ENCODE measurements at regions not wholly inside any gene's neighbourhood (a gene's known extent, or its start where the extent isn't known, plus 50 kb on each side); places are given as distances from the start of the nearest gene placed in this dataset.
"Not testable (repeated sequence)": the region's sequence is repeated elsewhere in the genome, so short reads cannot be mapped to it uniquely, and the experiment has no call there.

DNA sequence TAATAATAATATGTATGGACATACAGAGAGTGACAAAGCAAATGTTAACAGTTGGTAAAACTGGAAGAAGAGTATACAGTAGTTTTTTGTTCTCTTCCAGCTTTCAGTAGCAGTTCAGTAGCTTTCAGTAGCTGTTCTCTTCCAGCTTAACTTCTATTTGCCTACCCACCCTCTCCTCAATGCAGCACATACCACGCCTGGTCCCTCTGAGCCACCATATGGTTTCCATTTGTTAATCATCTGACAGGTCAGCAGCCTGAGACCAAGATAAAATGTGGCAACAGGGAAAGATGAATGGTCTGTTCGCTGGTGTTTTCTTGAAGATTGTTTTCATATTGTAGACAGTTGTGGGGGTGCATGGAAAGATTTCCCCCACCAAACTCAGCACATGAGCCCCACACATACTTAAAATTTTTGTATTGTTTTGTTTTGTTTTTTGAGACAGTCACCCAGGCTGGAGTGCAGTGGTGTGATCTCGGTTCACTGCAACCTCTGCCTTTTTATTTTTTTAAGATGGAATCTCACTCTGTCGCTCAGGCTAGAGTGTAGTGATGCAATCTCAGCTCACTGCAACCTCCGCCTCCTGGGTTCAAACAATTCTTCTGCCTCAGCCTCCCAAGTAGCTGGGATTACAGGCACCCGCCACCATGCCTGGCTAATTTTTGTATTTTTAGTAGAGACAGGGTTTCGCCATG is 56.8 kb downstream of the ATP6V0E2 start:
- not testable (repeated sequence) for DNase-seq (ENCODE audit: low read depth)

DNA sequence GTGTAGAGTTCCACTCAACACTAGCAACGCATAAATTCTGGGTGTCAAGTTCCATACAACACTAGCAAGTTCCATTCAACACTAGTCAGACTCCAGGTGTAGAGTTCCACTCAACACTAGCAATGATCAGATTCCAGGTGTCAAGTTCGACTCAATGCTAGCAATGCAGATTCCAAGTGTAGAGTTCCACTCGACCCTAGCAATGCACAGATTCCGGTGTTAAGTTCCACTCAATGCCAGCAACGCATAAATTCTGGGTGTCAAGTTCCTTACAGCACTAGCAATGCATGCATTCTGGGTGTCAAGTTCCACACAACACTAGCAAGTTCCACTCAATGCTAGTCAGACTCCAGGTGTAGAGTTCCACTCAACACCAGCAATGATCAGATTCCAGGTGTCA is 60.0 kb downstream of the ATP6V0E2 start:
- not testable (repeated sequence) for DNase-seq (ENCODE audit: low read depth)

DNA sequence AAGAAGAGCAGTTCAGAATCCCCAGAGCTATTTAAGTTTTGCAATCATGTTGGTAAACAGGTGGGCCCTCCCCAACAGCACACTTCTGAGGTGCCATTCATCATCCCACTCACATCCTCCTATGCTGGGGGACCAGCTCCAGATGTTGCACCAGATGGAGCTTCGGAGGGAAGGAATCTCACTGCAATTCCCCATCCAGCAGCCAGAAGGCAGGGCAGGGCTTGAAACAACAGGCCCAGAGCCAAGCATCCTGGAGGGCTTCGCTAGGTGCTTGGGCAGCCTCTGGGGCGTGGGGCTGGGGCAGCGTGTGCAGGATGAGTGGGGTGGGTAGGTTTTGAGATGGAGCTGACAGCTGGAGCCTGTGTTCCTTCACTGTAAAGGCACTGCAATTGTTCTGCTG is 73.6 kb downstream of the ATP6V0E2 start:
- not testable (repeated sequence) for DNase-seq (ENCODE audit: low read depth)

DNA sequence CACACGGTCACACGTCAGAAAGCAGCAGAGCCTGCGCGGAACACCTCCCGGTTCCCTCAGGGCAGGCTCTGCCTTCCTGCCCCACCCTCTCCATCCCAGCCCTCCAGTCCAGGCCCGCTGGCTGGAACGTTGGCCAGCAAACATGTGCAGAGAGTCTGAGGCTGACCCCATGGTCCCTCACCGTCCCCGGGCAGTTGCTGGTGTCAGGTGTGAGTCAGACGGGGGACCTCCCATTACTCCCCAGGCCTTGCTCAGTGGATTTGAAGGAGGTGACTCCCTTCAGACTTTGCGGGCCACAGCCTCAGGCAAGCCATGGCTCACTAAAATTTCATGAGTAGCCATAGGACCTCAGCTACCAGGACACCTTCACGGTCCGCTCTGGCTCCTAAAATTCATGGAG is 74.7 kb downstream of the ATP6V0E2 start:
- not testable (repeated sequence) for DNase-seq (ENCODE audit: low read depth)

DNA sequence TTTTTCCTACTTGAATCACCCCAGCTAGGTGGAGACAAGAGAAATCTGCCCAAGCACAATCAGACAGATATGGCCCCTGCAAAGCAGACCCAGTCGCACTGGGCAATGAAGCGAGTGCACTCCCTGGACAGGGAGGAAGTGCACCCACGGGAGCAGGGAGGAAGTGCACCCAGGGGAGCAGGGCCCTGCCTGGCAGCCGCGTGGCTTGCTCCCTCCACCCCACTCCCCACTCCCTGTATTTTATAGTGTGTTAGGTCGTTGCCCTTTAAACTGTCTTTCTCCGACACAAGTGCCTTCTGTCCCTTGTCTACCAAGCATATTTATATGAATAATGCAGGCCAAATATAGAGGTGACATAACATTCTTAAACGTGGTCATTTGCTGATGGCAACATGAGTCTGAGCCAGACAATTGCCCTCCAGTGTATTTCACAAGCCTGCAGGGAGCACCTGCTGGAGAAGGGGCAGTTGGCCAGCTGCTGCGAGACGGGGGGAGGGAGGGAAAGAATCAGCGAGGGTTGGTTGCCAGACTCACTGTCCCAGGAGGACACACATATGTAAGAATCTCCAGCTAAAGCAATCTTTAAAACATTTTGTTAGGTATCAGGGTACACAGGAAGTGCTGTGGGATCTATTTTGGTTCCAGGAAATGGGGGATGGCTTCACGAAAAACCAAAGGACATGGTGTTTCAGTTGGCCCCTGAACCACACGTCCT is 76.3 kb downstream of the ATP6V0E2 start:
- not testable (repeated sequence) for DNase-seq (ENCODE audit: low read depth)

DNA sequence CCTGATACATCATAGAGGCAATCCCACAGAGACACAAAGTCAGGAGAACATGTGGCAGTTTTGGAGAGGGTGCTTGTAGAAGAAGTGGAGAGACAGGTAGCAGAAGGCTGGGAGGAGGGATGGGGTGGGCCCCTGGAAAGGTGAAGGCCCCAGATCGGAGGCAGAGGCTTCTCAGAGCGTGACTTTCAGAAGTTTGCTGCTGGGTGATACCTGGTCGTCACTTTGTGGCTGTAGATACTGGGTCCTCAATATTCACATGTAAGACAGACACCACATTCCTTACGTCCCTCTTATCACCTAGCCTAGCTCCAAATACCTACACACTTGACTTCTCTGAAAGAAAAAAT is 76.8 kb downstream of the ATP6V0E2 start:
- not testable (repeated sequence) for DNase-seq (ENCODE audit: low read depth)

DNA sequence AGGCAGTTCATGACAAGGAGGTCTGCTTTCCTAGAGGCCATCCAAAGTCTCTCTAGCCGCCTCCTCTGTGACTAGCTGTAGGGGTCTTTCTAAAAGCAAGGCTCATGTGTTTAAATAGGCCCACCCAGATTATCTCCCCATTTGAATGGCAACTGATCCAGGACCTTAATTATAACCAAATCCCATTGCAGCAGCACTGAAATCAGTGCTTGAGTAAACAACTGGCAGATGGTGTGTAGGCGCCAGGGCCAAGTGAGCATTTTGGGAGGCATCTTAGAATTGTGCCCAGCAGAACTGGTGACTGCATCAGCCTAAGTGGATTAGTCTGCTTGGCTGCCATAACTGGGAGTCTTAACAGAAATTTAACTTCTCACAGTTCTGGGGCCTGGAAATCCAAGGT is 77.8 kb downstream of the ATP6V0E2 start:
- not testable (repeated sequence) for DNase-seq (ENCODE audit: low read depth)

DNA sequence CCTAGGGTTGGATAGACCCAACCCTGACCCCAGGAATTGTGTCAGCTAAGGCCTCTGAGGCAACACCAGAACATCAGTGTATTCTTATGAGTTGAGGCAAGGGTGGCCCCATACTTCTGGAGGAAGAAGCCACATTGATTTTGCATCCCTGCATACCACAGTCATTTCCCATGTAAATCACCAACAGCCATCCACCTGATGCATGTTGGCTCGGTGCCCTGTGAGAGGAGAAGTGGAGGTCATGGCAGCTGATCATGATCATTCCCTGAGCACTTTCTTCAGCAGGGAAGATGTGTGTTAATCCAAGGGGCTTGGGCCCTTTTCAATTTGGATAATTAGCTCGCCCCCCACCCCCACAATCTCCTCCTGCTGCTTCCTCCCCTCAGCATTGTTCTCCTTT is 85.1 kb downstream of the ATP6V0E2 start:
- DNase-seq (ENCODE audit: low read depth): not testable (repeated sequence)

DNA sequence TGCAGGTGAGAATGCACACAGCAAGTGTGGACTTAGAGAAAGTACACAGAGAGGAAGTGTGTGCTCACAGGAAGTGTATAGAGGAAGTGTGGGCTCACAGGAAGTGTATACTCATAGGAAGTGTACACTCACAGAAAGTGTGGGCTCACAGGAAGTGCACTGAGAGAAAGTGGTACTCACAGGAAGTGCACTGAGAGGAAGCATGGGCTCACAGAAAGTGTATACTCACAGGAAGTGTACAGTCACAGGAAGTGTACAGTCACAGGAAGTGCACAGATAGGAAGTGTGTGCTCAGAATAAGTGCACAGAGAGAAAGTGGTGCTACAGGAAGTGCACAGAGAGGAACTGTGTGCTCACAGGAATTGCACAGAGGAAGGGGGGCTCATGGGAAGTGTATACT is 87.1 kb downstream of the ATP6V0E2 start:
- DNase-seq (ENCODE audit: low read depth): not testable (repeated sequence)

DNA sequence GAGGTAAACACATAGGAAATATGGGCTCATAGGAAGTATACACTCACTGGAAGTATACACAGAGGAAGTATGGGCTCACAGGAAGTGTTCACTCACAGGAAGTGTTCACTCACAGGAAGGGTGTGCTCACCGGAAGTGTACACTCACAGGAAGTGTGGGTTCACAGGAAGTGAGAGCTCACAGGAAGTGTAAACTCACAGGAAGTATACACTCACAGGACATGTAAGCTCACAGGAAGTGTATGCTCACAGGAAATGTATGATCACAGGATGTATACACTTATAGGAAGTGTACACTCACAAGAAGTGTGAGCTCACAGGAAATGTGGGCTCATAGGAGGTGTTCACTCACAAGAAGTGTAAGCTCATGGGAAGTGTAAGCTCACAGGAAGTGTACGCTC is 88.1 kb downstream of the ATP6V0E2 start:
- not testable (repeated sequence) for DNase-seq (ENCODE audit: low read depth)

DNA sequence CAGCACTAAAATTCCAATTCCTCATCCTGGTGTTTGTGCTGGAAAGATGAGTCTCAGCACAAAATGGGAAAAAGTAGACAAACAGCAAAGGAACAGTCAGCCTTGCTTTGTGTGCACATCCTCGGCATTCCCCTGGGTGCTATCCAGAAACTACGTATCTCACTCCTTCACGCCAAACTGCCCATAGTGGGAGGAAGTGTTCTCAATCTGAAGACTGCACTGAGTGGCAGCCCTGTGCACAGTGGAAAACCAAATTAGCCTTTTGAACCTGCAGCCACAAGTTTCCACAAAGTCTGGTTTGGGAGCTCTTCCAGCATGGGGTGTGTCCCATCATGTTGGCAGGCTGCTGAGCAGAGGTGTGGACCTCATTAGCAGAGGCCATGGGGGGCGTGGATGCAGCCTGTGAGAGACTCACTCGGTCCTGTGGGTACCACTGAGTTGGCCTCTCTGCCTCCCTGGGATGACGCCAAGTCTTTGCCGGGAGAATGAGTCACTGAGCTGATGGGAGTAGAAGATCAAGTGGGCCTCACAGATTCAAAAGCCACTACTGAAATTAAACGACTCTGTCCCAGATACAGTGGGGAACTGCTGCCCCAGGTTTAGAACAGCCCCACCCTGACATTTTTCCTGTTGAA is 89.0 kb downstream of the ATP6V0E2 start:
- not testable (repeated sequence) for DNase-seq (ENCODE audit: low read depth)

DNA sequence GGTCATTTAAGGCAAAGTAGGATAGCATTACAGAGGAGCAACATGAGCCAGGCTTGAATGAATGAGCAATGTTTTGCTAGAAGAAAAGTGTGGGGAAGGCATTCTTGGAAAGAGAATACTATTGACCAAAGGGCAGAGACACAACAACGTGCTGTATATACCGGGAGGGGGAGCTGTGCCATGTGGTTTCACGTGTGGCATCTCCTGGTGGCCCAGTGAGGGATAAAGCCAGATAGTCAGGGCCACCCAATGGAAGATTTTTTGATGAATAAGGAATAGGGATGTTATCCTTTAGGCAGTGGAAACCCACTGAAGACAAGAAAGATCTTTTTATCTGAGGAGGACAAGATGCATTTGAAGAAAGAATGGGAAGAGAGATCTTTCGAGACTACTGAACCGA is 90.2 kb downstream of the ATP6V0E2 start:
- not testable (repeated sequence) for DNase-seq (ENCODE audit: low read depth)

DNA sequence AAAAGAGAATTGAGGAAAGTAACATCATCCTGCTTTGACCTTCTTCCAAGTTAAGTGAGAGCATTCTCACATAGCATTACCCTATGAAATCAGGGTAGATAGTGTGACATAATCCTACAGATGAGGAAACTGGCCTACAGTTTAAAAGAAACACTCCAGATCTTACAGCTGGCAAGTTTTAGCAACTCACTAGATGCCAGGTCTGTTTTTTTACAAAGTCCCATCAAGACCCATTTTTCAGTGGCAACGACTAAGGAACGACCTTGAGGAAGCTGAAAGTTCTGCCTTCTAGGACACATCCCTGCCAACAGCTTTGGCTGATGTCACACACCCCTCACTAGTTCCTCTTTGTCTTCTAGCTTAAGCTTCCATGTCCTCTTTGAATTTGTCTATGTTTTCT is 92.7 kb downstream of the ATP6V0E2 start:
- DNase-seq (ENCODE audit: low read depth): not testable (repeated sequence)

DNA sequence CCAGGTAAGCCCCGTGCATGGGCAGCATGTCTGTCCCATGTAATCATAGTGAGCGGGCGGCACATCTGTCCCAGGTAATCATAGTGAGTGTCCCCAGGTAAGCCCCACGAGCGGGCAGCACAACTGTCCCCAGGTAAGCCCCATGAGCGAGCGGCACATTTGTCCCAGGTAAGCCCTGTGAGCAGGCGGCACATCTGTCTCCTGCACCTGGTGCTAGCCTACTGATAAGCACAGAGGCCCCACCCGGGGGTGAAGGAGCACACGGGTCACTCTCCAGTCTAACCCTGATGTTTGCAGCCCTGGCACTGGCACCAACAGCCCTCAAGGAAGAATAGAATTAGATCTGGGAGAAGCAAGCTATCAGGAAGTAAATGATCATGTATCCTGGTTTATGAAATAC is 99.2 kb downstream of the ATP6V0E2 start:
- DNase-seq (ENCODE audit: low read depth): not testable (repeated sequence)

DNA sequence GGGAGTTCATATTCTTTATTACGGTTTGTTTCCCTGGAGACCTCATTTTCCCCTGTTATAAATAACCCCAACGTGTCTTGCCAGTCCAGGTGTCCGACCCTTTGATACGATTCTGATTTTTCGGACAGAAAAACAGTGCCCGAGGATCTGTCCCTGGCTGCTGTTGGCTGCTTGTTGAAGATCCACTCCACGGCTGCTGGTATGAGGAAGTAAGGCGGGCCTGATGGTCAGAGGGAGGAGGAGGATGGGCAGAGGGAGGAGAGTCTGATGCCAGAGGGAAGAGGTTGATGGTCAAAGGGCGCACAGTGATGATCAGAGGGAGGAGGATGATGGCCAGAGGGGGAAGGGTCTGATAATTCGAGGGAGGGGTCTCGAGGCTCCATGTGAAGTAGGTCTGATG is 99.9 kb downstream of the ATP6V0E2 start:
- DNase-seq (ENCODE audit: low read depth): not testable (repeated sequence)

DNA sequence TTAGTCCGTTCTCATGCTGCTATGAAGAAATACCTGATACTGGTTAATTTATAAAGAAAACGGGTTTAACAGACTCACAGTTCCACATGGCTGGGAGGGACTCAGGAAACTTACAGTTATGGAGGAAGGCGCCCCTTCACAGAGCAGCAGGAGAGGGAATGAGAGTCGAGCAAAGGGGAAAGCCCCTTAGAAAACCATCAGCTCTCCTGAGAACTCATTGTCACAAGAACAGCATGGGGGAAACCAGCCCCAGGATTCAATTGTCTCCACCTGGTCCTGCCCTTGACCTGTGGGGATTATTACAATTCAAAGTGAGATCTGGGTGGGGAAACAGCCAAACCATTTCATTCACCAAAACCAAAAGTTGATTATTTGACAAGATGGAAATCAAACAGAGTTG is 101.8 kb downstream of the ATP6V0E2 start:
- not testable (repeated sequence) for DNase-seq (ENCODE audit: low read depth)

DNA sequence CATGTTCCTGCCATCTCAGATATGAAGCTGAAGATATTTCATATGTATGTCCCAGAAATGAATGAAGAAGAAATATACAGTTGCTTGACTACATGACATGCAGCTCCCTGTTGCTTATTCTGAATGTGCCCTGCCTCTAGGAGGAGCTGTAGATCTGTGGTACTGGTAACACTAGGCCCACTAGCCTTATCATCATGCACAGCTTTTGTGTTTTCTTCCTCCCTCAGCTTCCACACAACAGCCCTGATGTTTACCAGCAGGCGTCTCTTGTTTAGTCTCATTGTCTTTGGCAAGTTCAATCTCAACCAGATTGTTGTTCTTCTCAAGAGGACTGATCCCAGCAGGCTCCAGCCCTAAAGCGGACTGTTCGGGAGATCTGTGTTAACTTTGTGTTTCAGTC is 104.8 kb downstream of the ATP6V0E2 start:
- not testable (repeated sequence) for DNase-seq (ENCODE audit: low read depth)

DNA sequence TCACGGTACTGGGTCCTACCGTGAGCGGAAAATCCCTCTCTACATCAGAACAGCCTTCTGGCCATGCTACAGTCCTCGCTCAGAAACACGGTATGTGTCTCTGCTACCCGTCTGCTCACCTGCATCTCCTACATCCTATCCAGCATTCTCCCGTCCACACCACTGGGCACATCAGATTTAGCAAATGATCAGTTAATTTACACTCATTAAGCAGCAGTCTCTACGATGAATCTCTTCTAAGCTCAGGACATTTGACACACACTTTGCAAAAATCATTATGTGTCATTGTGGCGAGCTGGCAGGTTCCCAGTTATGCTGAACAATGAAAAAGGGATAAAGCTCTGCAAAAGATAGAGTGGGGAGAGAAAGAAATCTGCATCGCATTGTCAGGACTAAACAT is 105.2 kb downstream of the ATP6V0E2 start:
- not testable (repeated sequence) for DNase-seq (ENCODE audit: low read depth)

DNA sequence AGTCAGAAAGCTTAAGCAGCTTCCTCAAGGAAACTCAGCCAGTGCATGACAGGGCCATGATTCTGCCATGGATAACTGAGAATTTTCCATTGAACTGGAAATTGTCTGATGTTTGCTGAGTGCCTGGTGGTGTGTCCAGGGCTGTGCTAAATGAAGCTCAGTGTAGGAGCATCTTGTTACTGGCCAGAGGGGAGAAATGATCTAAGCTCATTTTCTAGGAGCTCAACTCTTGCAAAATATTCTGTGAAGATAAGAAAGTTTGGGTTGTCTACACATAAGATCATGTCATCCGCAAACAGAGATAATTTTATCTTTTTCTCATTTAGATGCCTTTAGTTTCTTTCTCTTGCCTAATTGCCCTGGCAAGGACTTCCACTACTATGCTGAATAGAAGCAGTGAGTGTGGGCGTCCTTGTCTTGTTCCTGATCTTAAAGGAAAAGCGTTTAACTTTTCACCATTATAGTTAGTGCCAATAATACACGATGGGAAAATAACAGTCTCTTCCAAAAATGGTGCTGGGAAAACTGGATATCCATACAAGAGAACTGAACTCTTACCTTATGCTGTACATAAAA is 108.9 kb downstream of the ATP6V0E2 start:
- DNase-seq (ENCODE audit: low read depth): not testable (repeated sequence)

DNA sequence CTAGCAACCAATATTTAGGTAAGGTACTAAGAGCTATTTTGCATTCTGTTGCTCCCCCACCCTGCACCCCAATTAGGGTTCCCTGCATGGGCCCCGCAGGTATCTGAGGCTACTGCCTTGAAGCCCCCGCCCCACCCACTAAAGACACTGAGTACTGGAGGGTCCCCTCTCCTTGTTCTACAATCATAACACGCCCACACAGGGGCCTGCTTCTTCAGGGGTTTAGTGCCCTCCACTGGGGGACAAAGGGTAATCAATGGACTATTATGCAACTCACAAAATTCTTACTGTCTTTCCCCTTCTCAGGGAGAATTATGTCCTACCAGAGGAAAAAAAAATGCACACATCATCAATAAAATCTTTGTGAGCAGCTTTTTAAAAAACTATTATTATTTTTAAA is 113.1 kb downstream of the ATP6V0E2 start:
- DNase-seq (ENCODE audit: low read depth): not testable (repeated sequence)

DNA sequence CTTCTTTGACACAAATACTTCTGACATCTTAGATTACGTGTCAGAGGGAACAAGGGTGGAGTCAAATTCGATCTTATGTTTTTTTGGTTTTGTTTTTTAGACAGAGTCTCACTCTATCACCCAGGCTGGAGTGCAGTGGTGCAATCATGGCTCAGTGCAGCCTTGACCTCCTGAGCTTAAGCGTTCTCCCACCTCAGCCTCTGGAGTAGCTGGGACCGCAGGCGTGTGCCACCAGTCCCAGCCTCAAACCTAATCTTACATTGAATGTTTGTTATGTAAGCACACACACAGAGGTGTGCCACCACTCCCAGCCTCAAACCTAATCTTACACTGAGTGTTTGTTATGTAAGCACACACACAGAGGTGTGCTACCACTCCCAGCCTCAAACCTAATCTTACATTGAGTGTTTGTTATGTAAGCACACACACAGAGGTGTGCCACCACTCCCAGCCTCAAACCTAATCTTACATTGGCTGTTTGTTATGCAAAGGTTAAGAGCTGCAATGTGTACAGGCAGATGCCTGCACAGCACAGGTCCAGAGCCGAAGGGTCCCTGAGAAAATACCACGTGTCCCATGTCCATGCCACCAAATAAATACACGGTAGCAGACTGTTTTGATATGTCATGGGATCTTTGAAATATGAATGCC is 118.0 kb downstream of the ATP6V0E2 start:
- DNase-seq (ENCODE audit: low read depth): not testable (repeated sequence)

DNA sequence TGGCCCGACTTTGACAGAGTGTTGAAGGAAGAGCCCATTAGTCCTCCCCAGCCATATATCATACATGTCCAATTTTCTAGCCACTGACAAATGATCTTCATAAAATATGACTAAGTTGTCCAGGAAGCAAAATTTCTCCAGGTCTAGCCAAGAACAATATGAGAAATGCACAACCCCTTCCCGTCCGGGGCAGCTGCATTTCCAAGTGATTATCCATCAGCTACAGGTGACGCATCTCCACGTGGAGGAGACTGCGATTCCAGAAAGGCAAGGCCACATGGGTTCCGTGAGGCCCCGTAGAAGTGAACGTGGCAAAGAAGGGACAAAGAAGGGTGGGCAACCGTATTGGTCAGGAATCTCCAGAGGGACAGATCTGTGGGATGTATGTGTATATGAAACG is 118.6 kb downstream of the ATP6V0E2 start:
- not testable (repeated sequence) for DNase-seq (ENCODE audit: low read depth)

All from HS-5 (cell line).